ENCODE measurements at regions not wholly inside any gene's neighbourhood (a gene's known extent, or its start where the extent isn't known, plus 50 kb on each side); places are given as distances from the start of the nearest gene placed in this dataset.

DNA sequence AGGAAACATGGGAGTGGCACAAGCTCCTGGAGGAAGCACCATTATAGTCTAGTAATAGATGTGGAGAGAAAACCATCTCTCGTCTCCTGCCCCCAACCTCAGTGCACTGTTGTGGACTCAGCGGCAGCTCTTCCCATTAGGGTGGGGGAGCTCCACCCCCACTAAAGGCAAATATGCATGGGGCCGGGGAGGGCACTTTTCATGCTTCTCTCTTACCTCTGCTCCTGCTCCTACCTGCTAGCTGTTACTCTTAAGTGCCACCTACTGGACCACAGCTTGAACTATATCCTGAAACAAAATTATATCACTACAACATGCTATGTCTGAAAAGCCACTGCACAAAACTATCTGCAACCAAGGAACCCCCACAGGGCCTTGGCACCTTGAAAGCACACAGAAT, 112.6 kb upstream of the DACH1 start:
- H3K4me3 ChIP-seq = no peak overlapping the region
- H3K27ac ChIP-seq = no peak overlapping the region
- no peak for DNase-seq (ENCODE audit: low spot score)
- TF ChIP-seq, protein P1, sequence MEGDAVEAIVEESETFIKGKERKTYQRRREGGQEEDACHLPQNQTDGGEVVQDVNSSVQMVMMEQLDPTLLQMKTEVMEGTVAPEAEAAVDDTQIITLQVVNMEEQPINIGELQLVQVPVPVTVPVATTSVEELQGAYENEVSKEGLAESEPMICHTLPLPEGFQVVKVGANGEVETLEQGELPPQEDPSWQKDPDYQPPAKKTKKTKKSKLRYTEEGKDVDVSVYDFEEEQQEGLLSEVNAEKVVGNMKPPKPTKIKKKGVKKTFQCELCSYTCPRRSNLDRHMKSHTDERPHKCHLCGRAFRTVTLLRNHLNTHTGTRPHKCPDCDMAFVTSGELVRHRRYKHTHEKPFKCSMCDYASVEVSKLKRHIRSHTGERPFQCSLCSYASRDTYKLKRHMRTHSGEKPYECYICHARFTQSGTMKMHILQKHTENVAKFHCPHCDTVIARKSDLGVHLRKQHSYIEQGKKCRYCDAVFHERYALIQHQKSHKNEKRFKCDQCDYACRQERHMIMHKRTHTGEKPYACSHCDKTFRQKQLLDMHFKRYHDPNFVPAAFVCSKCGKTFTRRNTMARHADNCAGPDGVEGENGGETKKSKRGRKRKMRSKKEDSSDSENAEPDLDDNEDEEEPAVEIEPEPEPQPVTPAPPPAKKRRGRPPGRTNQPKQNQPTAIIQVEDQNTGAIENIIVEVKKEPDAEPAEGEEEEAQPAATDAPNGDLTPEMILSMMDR (IDR thresholded peaks at IDR 0.05) = no peak

DNA sequence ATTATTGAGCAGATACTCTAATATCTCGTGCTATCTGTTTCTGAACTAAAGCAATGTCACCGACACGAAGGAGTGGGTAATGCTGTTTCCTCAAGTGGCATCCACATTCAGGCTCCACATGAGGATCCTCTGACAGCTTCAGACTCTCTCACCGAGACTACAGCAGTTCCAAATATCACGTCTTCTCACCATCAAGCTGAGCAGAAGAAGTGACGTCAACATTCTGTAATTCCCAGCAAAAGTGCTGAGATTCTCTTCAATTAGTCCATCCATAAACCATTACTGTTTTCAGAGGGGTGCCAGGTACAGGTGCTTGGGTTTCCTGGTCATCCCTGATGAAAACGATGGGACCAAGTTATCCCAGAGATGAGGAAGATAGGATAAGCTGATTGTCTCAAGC, 110.0 kb upstream of the DACH1 start:
- no peak for DNase-seq (ENCODE audit: low spot score)
- Histone ChIP-seq H3K4me3 (no peak overlapping the region), H3K27ac (no peak overlapping the region)
- TF ChIP-seq, protein P1 (IDR thresholded peaks at IDR 0.05) = no peak

DNA sequence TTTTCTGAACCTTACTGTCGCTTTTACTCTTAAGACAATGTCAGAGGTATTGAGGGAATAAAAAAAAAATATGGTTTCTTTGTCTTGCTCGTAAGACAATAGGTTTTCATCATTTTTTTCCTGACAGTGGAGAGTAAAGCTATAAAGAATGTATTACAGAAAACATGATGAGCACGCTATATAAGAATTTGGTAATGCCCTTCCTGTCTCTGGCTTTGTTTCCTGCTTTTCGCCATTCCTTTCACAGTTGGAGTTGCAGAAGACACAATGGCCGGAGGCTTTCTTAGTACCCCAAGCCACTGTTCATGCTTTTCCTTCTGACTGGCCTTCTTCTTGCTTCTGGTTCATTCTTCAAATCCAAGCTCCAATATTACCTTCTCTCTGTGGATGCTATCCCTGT, 101.0 kb upstream of the DACH1 start:
- no peak overlapping the region for H3K4me3 ChIP-seq
- TF ChIP-seq, protein P1 (IDR thresholded peaks at IDR 0.05) = no peak
- no peak for DNase-seq (ENCODE audit: low spot score)
- no peak overlapping the region for H3K27ac ChIP-seq

DNA sequence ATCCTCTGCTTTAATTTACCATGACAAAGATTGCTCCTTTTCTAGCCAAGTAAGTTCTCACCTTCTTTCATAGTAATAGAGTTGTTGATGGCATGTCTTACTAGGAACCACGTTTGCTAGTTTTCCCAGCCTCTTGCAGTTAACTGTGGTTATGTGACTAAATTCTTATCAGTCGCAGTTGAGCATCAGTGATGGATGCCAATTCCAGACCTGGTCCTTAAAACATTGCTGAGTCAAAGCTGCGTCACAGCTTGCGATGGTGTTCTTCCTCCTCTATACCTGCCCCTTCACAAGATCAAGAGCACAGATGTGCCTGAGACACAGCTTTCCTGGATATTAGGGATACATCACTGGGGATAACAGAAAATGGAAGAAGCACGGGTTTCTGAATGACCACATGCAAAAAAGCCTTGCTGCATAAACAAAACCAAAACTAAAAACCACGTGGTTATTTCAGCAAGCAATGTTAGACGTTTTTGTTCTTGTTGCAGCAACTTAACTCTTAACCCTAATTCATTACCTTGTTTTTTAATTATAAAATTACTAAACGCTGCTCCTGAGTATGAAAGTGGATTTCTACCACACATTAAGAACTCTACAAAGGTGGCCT, 97.6 kb upstream of the DACH1 start:
- Histone ChIP-seq H3K27ac (no peak overlapping the region), H3K4me3 (no peak overlapping the region)
- DNase-seq (ENCODE audit: low spot score) = no peak
- TF ChIP-seq, protein P1 (IDR thresholded peaks at IDR 0.05) = no peak

DNA sequence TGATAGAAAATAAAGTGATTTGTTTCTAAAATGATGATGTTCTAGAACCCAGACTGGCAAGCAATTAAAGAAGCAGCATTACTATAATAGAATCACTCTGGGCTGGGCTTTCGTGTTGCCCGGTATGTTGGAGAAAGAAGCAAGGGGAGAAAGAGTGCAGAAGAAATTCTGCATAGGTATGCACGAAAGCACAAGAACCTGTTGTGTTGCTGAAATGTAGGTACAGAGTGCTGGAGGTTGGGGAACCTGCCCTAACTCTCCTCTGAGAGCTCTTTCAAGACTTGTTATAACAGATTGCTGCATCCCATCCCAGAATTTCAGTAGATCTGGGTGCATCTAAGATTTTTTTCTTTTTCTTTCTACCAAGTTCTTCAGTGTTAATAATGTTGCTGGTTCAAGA, 95.7 kb upstream of the DACH1 start:
- TF ChIP-seq, protein P1 (IDR thresholded peaks at IDR 0.05) = no peak
- no peak for DNase-seq (ENCODE audit: low spot score)
- Histone ChIP-seq H3K27ac (no peak overlapping the region), H3K4me3 (no peak overlapping the region)

DNA sequence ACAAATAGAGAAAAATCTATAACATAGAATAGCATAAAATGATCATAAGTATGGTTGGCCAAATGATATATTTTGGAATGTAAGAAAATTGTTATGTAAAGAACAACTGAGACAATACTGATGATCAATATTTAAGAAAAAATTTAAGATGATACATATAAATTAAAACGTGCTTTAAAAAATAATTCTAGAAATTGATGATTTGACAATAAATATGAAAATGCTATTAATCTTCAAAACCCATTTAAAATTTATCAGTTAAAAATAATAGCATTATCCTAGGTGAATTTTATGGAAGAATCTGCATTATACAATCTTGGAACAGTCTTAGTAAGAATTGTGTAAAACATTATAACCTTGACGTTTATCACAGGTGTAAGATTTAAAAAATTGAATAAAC, 95.1 kb upstream of the DACH1 start:
- H3K4me3 ChIP-seq = no peak overlapping the region
- TF ChIP-seq, protein P1 (IDR thresholded peaks at IDR 0.05) = no peak
- no peak for DNase-seq (ENCODE audit: low spot score)
- no peak overlapping the region for H3K27ac ChIP-seq

DNA sequence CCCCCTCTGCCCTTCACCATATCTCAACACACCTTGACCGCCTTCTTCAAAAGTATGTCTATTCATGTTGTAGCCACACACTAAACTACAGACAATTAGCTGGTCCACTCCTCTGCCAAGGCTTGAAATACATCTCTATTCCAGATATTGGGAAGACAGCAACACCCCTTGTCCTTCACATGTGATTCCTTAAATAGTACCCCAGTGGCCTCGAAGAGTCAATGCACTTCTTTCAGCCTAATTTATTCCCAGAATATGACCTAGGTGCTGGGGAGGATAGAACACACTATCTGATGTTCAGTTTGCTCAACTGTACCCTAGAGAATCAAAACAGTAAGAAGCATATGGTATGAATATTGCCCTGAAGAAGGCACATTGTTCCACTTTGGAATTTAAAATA, 82.4 kb upstream of the DACH1 start:
- Histone ChIP-seq H3K4me3 (no peak overlapping the region), H3K27ac (no peak overlapping the region)
- no peak for DNase-seq (ENCODE audit: low spot score)
- TF ChIP-seq, protein P1 (IDR thresholded peaks at IDR 0.05) = no peak

Data from coronary artery (tissue), 2 donors.